ENCODE measurements at regions not wholly inside any gene's neighbourhood (a gene's known extent, or its start where the extent isn't known, plus 50 kb on each side); places are given as distances from the start of the nearest gene placed in this dataset.

DNA sequence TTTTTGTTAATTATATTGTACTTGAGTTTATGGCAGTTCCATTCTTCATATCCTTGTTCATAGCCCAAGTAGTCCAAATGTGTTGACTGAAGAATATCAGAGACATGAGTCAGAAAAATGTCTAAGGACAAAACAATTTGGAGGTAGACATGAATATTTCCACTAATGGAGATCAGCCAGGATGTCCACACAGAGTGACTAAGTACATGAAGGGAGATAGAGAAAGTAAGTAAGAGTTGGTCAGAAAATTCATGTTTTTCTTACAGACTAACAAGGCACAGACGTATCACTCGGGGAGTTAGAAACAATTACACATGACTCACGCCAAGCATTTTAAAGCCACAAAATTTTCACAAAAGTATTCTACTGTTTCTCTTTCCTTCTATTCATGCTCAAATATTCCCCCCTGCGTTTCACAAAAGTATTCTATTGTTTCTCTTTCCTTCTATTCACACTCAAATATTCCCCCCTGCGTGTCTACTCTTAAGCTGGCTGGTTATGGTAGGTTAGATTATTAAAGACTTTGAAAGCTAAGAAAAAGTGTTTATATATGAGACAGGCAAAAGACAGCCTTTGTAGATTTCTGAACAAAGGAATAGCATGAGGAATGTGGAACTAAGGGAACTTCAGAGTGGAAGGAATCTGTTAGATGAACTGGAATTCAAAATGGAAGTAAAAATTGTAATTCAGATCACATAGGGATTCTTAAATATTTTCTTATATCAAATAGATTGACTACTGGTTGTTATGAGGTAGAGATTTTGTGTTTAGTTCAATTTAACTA, 648.7 kb upstream of the CCDC54 start:
- DNase-seq = no peak

DNA sequence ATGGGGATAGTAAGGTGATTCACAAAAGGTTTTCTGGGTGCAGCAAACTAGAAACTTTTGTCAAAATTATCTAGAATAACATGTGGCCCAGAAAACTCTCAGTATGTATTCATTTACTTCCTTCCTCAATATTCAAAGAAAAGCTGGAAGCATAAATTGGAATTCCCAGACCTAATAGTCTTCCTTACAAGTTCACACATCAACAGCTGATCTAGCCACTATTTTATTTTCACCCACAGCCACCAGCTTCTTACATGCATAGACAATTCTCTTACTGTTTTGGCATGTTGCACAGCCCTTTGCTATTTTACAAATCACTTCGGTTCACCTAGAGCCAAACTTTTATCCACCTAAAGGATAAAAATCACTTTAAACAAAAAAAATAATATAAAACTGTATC, 647.8 kb upstream of the CCDC54 start:
- no peak for DNase-seq

DNA sequence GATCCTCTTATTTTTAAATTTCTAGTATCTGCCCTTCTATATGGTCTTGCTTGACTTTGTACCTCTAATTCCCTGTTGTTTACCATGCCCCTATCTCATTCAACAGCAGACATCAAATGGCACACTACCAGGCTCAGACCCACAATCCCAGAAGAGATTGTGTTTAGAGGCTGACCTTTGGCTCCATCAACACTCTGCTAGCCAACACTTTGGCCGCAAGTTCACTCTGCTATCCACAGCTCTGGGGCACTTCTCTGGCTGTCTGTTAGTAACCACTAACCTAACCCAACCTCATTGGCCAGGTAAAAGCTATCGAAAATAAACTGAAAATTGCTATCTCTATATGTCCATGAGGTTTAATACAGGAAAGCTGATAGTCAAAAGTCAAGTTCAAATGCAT, 646.0 kb upstream of the CCDC54 start:
- no peak for DNase-seq

DNA sequence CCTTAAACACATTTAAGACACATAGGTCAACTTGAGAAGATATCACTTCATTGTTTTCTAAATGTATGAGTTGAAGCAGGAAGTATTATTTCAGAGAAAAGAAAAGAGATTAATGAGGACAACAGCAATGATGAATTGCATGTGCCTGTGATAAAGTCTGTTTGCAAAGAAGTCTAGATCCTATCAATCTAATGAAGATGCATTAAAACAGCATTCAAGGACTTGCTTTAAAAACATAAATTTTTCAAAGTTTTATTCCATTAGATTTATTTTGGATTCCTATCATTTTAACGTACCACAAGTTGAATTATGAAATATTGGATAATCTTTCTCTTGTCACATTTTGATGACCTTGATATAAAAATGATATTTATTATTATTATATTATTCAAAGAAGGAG, 642.5 kb upstream of the CCDC54 start:
- DNase-seq = no peak

DNA sequence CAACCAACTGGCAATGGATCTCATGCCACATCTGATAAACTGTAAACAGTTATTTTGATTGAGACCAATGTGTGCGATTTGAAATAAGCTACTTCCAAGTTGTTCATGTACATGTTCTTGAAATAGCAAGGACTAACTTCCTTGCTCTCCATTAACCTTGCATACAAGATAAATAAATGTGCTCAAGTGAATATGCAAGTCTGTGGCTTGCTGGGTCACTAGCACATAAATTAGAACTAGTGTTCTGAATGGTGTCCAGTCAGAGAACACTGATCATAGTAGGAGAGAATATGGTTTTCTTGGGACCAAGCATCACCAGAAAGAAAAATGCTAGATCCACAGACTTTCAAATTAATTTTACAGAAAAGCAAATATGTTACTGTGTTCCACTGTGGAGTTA, 640.0 kb upstream of the CCDC54 start:
- DNase-seq = no peak

DNA sequence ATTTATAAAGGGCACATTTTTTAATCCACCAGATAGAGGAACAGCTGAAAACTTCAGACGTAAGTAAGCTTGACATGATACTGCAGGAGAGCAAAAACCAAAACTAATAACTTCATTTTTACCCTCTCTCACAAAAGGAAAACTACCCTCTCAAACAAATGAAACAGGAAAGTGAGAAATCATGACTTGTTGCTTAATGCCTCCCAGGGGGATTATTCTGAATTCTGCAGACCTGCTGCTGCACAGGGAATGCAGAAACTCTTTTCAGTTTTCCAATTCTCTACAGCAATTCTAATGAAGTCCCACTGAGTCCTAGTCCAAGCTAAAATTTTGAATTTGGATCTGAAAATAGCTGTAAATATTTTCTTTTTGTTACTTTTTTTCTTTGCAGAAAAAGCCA, 637.1 kb upstream of the CCDC54 start:
- DNase-seq = no peak

DNA sequence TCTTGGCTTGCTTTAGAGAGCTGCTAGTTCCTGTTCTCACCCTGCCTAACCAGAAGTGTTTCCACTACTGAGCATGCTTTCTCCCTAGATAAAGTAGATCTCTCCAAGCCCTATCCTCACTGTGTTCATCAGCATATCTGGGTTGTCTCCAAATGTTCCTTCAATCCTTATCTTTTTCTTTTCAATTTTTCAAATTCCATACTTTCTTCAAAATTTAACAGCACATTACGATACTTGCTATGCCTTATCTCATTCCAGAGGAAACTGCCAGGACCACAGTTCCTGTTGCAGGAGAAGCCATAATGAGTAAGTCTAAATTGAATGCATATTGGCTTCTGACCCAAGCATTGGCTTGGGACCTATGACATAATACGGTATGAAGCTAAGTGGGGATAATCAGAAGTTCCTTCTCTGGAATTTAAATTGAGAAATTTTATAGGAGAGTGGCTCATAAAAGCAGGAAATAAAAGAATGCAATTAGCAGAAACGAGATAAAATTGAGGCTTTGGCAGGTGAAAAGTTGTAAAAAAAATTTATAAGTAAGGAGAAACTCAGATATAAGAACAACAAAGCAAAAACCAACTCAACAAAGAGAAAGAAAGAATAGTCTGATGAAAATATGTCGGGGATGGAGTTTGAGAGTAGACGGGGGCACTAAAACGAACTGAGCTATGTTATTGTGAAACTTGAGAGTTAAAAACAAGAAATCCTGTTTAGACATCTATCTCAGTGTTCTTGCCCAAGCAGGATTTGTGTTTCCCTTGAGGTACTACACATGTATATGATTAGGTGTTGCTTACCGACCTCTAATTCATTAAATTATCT, 631.7 kb upstream of the CCDC54 start:
- no peak for DNase-seq

DNA sequence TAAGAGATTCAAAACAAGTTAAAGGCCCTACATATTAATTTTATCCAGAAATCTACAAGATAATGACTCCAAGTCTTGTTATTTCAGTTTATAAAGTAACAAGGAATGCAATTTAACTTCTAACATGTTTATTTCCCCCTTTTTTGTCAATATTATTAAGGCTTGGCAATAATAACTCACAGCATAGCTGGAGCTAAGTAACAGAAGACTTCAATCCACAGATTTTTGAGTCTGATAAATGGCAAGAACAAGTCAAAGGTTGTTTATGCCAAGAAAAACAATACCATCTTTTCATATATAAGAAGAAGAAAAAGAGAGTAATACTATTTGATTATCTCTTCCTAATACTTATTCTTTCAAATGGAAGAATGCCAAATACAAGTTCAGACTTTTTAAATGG, 631.0 kb upstream of the CCDC54 start:
- no peak for DNase-seq

DNA sequence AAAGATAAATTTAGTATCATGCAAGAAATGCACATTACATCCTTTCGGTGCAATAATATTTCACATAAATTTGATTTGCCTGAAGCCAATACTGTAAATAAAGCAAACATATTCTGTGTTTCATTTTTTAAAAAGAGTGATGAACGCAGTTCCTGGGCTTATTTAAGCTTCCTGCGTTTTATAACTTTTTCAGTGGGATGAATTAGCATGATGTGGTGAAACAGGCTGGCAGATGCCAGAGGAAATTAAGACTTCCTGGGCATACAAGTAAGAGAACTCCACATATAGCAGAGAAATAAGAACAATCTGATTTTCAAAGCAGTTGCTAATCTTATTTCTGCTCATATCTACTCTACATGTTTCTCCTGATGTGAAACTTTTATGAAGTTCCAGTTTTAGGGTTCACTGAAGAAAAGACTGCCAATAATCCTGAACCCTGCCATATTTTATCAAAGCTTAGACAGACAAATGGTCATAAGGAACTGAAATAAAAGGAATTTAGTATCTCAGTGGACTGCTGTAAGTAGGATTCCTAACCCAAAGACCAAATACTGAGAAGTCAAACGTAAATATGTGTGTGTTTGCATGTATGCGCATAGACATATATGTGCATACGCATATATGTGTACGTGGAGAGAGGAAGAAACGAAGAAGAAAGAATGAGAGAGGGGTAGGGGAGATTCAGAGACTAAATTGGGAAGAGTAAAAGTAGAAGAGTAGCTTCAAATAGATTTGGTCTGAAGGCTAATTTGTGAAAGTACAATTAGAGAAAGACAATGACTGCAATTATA, 628.6 kb upstream of the CCDC54 start:
- DNase-seq = no peak

DNA sequence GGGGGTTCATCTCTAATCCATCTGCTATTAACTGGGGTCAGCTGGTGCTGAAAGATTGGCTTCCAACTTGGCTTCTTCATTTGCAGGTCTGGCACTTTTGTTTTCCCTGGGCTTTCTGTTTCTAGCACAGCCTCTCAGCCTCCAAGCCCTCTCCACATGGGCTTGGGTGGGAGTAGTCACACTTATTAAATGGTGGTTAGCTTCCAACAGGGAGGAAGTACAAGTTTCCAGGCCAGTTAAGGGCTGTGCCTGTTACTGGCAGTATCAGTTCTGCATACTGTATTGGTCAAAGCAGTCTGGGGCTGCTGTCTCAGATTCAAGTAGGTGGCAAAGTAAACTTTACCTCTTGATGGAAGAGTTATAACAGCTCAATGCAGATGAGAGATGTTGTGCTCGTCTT, 627.1 kb upstream of the CCDC54 start:
- DNase-seq = no peak

DNA sequence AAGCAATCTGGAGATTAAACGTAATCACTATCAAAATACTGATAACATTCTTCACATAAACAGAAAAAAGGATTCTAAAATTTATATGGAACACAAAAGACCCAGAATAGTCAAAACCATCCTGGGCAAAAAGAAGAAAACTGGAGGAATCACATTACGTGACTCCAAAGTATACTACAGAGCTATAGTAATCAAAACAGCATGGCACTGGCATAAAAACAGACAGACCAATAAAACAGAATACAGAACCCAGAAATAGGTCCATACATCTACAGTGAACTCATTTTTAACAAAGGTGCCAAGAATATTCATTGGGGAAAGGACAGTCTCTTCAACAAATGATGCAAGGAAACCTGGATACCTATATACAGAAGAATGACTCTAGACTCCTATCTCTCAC, 621.9 kb upstream of the CCDC54 start:
- DNase-seq = no peak

DNA sequence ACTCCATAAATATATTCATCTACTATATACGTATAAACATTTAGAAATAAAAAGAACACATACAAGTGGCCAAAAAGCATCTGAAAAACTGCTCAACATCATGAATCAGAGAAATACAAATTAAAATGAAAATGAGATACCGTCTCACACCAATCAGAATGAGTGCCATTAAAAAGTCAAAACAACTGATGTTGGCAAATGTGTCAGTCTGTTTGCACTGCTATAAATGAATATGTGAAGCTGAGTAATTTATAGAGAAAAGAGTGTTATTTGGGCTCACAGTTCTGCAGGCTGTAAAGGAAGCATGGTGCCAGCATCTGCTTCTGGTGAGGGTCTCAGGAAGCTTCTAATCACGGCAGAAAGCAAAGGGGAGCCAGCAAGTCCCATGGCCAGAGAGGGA, 620.3 kb upstream of the CCDC54 start:
- DNase-seq = no peak

DNA sequence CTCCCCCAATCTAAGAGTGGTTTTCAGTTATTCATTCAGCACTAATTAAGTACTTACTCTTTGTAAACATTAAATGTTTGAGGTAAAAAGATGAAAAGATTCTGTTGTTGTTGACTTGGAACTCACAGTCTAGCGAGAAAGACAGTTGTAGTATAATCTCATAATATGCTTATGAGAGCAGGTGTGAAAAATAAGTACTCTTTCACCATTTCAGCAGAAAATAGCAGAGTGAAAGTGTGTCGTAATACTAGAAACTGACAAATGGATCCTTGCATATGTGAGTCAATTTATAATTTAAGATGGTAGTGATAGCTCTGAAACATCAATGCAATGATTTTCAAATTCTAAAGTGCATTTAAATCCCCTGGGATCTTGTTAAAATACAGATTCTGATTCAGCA, 618.8 kb upstream of the CCDC54 start:
- no peak for DNase-seq

DNA sequence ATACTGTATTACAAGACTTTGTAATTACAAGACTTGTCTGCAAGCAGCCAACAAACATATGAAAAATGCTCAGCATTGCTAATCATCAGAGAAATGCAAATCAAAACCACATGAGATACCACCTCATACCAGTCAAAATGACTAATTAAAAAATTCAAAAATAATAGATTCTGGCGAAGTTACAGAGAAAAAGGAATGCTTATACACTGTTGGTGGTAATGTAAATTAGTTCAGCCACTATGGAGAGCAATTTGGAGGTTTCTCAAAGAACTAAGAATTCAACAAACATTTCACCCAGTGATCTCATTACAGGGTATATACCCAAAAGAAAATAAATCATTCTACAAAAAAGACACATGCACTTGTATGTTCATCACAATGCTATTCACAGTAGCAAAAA, 617.5 kb upstream of the CCDC54 start:
- DNase-seq = no peak

DNA sequence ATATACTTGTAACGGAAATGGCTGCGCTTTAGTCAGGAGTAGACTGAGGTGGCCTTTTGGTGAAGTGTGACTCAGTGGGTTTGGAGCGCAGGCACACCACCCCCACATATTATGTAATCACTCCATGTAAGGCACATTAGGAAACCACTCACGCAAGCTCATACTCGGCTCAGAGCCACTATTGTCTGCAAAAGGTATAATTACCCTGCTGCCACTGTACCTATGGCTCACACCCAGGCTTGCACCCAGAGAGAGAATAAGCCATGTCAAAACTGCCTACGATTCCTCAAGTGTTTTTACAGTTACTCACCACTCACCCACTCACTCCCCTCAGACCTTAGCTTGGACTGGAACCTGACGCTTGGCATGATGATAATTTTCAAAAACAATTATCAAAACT, 611.9 kb upstream of the CCDC54 start:
- no peak for DNase-seq

DNA sequence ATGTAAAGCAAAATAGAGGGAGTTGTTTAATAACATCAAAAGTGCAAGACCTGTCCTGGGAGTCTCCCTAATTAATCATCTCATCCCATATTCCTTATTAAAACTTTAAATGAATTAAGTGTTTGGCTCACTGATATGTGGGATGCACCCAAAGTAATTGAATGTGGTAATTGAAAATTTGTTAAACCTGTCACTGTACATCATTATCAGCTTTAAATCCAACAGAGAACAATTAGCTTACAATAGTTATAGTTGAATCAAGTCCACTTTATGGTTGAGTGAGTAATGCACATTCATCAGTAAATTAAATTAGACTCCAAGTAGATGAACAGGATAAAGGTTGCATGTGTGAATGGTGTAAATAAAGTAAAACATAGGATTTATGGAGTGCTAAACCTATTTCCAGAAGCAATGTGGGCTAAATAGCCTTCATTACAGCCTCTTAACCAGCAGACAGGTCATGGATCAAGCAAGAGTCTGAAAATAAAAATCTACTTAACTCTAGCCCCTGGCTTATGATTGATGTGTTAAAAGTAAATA, 608.2 kb upstream of the CCDC54 start:
- no peak for DNase-seq

DNA sequence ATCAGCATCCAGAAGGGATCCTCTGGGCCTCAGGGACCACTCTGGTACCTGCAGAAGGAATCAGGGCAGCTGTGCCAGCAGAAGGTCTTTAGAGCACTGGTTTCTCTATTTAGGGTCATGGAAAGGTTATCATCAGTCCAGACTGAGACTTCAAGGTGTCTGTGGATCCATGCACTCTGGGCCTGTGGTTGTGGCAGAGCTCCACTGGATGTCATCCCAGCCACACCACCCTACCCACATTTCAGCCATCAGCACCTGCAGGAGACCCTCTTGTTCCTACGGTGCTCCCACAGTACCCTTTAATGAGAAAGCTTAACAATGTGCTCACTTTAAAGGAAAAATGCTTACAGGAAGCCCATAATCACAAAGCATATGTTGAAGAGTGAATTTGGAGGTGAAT, 603.4 kb upstream of the CCDC54 start:
- DNase-seq = no peak

DNA sequence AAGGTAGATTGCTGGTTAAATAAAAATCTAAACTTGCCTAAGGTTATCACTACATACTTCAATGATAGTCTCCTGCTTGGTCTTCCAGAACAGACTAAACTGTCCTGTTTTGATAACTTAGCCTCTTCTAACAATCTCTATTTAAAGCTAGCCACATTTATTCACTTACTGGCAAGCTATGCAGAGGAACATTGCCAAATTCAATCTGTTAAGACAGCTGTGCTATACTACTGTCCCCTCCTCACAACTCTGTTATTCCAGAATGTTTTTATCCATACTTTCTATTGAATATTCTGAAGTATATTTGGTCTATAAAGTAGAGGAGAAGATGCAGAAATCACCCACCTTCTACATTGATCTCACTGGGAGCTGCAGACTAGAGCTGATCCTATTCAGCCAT, 594.0 kb upstream of the CCDC54 start:
- no peak for DNase-seq

DNA sequence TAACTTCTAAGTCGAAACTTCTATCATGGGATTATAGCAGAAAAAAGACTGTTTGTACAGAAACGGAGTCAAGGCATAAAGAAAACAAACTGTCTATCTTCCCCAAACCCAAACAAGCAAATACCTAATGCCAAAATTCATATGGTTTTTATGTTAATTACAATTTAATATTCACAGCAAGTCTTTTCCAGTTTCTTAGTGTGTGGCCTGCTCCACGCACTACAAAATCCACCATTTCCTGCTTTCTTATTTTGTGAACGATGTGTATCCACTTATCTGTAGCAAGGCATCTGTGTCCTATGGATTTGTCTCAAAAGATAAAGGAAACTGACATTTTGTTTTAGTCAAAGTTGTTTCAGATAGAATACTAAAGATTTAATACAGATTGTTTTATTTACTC, 588.0 kb upstream of the CCDC54 start:
- DNase-seq = no peak

DNA sequence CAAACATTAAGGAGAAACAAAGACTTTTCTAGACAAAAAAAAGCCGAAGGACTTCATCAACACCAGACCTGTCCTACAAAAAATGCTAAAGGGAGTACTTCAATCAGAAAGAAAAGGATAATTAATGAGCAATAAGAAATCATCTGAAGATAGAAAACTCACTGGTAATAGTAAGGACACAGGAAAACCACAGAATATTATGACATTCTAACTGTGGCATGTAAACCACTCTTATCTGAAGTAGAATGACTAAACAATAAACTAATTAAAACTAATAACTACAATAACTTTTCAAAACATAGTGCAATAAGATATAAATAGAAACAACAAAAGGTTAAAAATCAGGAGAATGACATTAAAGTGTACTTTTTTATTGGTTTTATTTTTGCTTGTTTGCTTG, 584.5 kb upstream of the CCDC54 start:
- no peak for DNase-seq

DNA sequence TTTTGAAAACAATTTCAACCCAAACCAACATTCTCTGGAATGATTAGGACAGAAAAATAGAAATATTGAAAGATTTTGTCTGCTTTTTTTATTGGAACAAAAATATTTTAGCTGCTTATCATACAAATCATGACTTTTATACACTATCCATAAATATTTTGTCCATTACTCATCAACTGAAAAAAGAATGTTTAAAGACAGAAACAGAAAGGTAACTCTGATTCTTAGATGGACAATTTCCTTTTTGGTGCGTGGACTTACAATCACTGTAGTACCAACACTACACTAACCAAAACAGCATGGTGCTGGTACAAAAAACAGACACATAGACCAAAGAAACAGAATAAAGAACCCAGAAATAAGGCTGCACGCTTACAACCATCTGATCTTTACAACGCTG, 582.8 kb upstream of the CCDC54 start:
- DNase-seq = no peak

DNA sequence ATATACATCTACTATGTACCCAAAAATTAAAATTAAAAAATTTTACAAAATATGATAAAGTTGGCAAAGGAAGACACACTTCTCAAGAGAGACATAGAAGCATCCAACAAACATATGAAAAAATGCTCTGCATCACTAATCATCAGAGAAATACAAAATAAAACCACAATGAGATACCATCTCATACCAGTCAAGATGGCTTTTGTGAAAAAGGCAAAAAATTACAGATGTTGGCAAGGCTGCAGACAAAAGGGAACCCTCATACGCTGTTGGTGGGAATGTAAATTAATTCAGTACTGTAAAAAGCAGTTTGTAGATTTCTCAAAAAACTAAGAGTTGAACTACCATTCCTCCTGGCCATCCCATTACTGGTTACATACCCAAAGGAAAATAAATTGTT, 581.7 kb upstream of the CCDC54 start:
- no peak for DNase-seq

DNA sequence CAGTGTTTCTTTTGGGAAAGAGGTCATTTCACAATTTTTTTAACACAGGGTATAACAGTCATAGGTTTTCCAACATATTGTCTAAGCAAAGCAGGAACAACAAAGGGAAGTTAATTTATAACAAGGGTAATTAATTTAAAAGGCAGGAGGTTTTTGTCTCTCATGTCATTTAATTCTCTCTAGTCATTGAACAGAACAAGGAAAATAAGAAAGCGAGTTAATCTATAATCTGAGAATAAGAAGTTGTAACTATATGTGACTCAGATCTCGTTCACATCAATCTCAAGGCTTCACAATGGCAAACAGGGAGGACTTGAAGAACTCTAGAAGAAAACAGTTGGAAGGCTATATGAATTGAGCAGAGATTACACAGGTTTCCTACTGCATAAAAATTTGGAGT, 579.8 kb upstream of the CCDC54 start:
- no peak for DNase-seq

DNA sequence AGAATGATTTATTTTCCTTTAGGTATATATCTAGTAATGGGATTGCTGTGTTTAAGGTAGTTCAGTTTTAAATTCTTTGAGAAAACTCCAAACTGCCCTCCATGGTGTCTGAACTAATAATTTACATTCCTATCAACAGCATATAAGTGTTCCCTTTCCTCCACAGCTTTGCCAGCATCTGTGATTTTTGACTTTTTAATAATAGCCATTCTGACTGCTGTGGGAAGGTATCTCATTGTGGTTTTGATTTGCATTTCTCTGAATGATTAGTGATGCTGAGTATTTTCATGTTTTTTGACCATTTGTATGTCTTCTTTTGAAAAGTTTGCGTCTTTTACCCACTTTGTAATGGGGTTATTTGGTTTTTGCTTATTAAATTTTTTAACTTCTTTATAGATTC, 571.6 kb upstream of the CCDC54 start:
- DNase-seq = no peak

Measured in activated naive CD4-positive, alpha-beta T cell (primary cell).